ENCODE measurements at regions not wholly inside any gene's neighbourhood (a gene's known extent, or its start where the extent isn't known, plus 50 kb on each side); places are given as distances from the start of the nearest gene placed in this dataset.

DNA sequence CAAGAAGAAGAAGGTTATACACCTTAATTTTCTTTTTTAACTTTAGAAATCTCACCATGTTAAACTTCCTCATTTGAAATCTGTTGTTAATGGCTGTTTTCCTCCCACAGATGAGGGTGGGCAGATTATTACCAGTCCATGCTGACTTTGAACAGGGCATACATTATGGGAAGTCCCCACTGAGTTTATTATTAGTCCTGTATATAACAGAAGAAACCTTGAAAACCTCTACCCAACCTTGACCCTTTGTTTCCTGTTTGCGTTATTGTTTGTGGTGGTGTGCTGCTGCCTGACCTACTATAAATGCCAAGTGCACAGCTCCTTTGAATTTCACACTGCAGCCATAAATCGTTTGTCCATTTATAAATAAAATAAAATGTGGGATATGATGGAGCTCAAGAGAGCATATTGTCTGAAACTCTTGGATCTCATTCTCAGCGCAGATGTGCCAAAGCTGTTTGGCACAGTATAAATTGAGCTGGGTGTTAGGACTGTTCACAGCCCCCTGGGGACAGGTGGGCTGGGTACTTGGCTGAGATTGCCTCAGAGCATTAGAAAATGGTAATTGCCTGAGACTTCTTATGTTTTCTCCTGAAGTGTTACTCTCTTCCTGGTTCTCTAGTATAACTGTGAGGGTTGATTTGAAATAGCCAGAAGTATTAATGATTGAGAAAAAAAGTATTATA lies 139.6 kb downstream of the SPATA31D1 start:
- H3K36me3 ChIP-seq (ENCODE audit: control insufficient read depth, insufficient read depth, low read length), result no peaks in the 10 kb centered on the region
- H3K27me3 ChIP-seq (ENCODE audit: control insufficient read depth, insufficient read depth, low read length), result no peaks in the 10 kb centered on the region
- no peak for FAIRE-seq
- no peak overlapping the region for H3K4me3 ChIP-seq (ENCODE audit: low read depth, low read length)
- TF ChIP-seq, protein P1, sequence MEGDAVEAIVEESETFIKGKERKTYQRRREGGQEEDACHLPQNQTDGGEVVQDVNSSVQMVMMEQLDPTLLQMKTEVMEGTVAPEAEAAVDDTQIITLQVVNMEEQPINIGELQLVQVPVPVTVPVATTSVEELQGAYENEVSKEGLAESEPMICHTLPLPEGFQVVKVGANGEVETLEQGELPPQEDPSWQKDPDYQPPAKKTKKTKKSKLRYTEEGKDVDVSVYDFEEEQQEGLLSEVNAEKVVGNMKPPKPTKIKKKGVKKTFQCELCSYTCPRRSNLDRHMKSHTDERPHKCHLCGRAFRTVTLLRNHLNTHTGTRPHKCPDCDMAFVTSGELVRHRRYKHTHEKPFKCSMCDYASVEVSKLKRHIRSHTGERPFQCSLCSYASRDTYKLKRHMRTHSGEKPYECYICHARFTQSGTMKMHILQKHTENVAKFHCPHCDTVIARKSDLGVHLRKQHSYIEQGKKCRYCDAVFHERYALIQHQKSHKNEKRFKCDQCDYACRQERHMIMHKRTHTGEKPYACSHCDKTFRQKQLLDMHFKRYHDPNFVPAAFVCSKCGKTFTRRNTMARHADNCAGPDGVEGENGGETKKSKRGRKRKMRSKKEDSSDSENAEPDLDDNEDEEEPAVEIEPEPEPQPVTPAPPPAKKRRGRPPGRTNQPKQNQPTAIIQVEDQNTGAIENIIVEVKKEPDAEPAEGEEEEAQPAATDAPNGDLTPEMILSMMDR (IDR thresholded peaks at IDR 0.05; ENCODE audit: insufficient read depth, low read length, severe bottlenecking), result no peak
- no peak for DNase-seq (ENCODE audit: low read depth)

DNA sequence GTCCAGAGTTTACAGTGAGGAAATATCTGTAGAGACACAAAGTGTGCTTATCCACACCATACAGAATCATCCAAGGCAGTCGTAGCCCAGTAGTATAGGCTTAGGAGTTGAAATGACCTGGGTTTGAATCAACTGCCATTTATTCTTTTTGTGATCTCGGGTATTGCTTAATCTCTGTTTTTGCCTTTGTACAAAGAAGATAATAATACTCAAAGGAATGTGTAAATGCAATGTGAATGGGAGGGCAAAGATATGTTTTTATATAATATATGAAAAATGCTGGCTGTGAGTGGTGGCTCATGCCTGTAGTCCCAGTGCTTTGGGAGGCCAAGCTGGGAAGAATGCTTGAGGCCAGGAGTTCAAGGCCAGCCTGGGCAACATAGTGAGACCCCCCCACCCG lies 141.1 kb downstream of the SPATA31D1 start:
- DNase-seq (ENCODE audit: low read depth), result no peak
- Histone ChIP-seq H3K4me3 (ENCODE audit: low read depth, low read length) (no peak overlapping the region), H3K27me3 (ENCODE audit: control insufficient read depth, insufficient read depth, low read length) (no peaks in the 10 kb centered on the region), H3K36me3 (ENCODE audit: control insufficient read depth, insufficient read depth, low read length) (no peaks in the 10 kb centered on the region)
- no peak for FAIRE-seq
- TF ChIP-seq, protein P1 (IDR thresholded peaks at IDR 0.05; ENCODE audit: insufficient read depth, low read length, severe bottlenecking), result no peak

DNA sequence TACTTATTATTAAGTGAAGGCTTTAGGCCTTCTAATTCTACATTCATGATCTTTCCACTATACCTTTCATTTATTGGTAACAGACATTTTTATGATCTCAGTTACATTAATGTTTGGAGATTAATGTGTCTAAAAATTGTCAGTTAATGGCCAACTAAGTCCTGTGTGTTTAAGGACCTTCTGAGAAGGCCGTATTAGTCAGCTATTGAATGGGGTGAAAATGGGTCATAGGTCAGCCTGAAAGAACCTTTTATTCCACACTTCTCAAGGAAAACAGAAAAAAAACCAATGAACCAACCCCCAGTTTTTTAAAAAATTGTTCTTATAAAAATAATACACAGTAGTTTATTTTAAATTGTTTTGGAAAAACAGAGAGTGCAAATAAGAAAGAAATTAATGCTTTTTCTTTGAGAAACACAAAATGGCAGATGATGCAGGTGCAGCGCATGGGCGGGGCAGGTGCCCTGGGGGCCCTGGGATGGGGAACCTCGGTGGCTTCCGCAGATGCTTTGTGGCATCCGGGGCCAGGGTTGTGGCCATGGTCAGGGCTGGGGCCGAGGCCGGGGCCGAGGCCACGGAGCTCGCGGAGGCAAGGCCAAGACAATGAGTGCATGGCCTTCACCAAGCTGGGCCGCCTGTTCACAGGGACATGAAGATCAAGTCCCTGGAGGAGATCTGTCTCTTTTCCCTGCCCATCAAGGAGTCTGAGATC lies 141.9 kb downstream of the SPATA31D1 start:
- TF ChIP-seq, protein P1 (IDR thresholded peaks at IDR 0.05; ENCODE audit: insufficient read depth, low read length, severe bottlenecking), result no peak
- H3K27me3 ChIP-seq (ENCODE audit: control insufficient read depth, insufficient read depth, low read length), result no peaks in the 10 kb centered on the region
- H3K36me3 ChIP-seq (ENCODE audit: control insufficient read depth, insufficient read depth, low read length), result no peaks in the 10 kb centered on the region
- DNase-seq (ENCODE audit: low read depth) (no peak), FAIRE-seq (no peak)
- H3K4me3 ChIP-seq (ENCODE audit: low read depth, low read length), result no peak overlapping the region

DNA sequence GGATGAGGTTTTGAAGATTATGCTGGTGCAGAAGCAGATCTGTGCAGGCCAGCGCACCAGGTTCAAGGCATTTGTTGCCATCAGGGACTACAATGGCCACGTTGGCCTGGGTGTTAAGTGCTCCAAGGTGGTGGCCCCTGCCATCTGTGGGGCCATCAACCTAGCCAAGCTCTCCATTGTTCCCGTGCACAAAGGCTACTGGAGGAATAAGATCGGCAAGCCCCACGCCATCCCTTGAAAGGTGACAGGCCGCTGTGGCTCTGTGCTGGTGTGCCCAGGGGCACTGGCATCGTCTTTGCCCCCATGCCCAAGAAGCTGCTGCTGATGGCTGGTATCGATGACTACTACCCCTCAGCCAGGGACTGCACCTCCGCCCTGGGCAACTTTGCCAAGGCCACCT lies 142.5 kb downstream of the SPATA31D1 start:
- Histone ChIP-seq H3K27me3 (ENCODE audit: control insufficient read depth, insufficient read depth, low read length) (no peaks in the 10 kb centered on the region), H3K36me3 (ENCODE audit: control insufficient read depth, insufficient read depth, low read length) (no peaks in the 10 kb centered on the region), H3K4me3 (ENCODE audit: low read depth, low read length) (no peak overlapping the region)
- FAIRE-seq, result no peak
- TF ChIP-seq, protein P1 (IDR thresholded peaks at IDR 0.05; ENCODE audit: insufficient read depth, low read length, severe bottlenecking), result no peak
- no peak for DNase-seq (ENCODE audit: low read depth)

DNA sequence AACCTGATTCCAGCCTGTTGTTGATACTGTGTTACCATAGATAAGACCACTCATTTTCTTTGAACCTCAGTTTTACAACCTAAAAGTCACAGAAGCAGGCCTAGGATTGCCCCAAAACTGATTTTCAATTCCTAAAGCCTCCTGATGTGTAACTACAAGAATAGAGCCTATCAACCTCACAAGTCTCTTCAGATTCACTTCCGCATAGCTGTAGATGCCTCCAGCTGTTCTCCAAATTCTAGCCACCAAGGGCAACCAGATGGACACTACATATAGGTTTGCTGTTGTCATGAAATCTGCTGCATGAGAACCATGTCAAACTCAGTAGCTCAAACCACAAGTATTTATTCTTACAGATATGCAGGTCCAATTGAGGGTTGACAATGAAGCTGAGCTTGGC lies 143.5 kb downstream of the SPATA31D1 start:
- Histone ChIP-seq H3K36me3 (ENCODE audit: control insufficient read depth, insufficient read depth, low read length) (no peaks in the 10 kb centered on the region), H3K27me3 (ENCODE audit: control insufficient read depth, insufficient read depth, low read length) (no peaks in the 10 kb centered on the region), H3K4me3 (ENCODE audit: low read depth, low read length) (no peak overlapping the region)
- DNase-seq (ENCODE audit: low read depth), result no peak
- TF ChIP-seq, protein P1 (IDR thresholded peaks at IDR 0.05; ENCODE audit: insufficient read depth, low read length, severe bottlenecking), result no peak
- no peak for FAIRE-seq

Data from bronchial epithelial cell (primary cell).